ENCODE measurements at regions not wholly inside any gene's neighbourhood (a gene's known extent, or its start where the extent isn't known, plus 50 kb on each side); places are given as distances from the start of the nearest gene placed in this dataset.

DNA sequence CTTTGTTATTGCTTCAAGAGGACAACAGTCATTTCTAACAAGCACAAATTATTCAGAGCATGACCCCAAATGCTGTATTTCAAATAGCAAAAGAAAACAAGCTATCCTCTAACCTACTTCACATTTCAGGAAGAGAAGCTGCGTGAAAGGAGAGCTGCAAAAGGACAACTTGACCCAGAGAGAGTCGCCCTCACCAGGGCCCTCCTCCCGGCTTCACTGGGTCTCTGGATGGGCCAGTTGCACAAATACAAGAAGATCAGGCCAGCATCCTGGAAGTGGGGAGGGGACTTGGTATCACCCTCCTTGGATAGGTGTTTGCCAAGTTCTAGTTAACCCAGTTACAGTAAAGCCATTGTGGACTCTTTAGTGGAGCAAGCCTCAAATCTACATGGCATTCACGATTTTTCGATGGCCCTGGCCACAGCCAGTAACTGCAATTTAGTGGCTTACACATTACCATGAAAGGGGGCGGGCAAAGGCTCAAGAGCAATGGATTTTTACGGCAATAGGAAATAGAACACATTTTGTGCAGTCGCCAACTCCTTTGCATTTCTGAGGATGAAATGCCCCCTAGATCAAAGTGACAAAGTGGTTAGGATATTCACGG is 166.9 kb upstream of the DIO2 start:
- H3K9me3 ChIP-seq (ENCODE audit: control insufficient read depth, low read length): no peaks in the 10 kb centered on the region
- H3K27ac ChIP-seq (ENCODE audit: low read length): no peak overlapping the region
- intact Hi-C loops (cut with DNase I): no loop called here
- H3K4me3 ChIP-seq (ENCODE audit: low read length): no peak overlapping the region
- H3K27me3 ChIP-seq (ENCODE audit: control insufficient read depth, insufficient read depth): no peaks in the 10 kb centered on the region
- no peak for ATAC-seq
- no peaks in the 10 kb centered on the region for H3K4me1 ChIP-seq (ENCODE audit: control insufficient read depth, insufficient read depth, low read length)
- no peak for DNase-seq
- WGBS: 85% methylated on average over 9 of the region's 9 CpGs

DNA sequence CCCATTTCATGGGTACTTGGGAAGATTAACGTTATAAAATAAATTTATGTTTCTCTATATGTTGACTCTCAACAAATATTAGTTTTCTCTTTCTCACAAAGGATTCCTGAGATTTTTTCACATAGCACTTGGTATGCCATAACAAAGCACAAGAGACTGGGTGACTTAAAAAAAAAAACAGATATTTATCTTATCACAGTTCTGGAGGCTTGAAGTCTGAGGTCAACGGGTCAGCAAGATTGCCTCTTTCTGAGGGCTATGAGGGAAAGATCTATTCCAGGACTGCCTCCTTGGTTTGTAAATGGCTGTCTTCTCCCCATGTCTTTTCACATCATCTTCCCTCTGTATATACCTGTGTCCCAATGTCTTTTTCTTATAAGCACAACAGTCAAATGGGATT is 153.5 kb upstream of the DIO2 start:
- Histone ChIP-seq H3K4me1 (ENCODE audit: control insufficient read depth, insufficient read depth, low read length) (no peaks in the 10 kb centered on the region), H3K27me3 (ENCODE audit: control insufficient read depth, insufficient read depth) (no peaks in the 10 kb centered on the region), H3K4me3 (ENCODE audit: low read length) (no peak overlapping the region), H3K27ac (ENCODE audit: low read length) (no peak overlapping the region), H3K9me3 (ENCODE audit: control insufficient read depth, low read length) (no peaks in the 10 kb centered on the region)
- intact Hi-C loops (cut with DNase I): no loop called here
- ATAC-seq: no peak
- no peak for DNase-seq
- 44% methylated on average over 2 of the region's 2 CpGs for WGBS

DNA sequence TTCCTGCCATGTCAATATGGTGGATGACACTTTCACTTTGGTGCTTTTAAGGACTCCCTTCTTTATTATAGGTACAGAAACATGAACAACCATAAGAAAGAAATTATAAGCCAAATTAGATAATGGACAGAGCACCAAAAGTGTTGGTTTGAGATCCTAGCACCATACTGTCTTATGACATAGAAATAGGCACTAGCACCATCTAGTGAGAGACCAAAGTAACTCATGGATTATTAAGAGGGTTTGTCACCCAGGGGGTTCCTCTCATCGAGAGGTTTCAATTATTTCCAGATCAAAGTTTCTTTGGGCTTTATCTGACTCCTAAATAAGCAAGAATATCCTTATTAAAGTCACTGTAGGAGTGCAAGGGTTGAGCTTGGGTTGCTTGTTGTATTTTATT is 153.0 kb upstream of the DIO2 start:
- intact Hi-C loops (cut with DNase I): no loop called here
- Histone ChIP-seq H3K9me3 (ENCODE audit: control insufficient read depth, low read length) (no peaks in the 10 kb centered on the region), H3K4me1 (ENCODE audit: control insufficient read depth, insufficient read depth, low read length) (no peaks in the 10 kb centered on the region), H3K4me3 (ENCODE audit: low read length) (no peak overlapping the region), H3K27me3 (ENCODE audit: control insufficient read depth, insufficient read depth) (no peaks in the 10 kb centered on the region), H3K27ac (ENCODE audit: low read length) (no peak overlapping the region)
- WGBS: 34% methylated on average over 1 of the region's 1 CpG
- DNase-seq: no peak
- ATAC-seq: no peak

DNA sequence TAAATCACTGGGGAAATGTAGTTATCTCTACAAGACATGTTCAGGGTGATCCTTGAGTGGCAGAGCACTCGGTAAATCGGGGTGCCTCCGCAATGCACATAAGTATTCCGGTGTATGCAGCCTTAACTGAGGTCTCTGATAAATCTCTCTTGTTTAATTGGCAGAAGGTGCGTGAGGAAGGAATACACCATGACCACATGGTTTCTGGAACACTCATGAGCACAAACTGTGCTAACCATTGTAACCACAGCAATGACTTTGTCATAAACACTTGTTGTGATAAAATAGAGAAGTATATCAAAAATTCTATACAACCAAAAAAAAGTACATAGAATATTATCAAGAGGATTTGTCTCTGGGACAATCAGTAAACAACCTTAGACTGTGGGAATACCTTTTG is 146.8 kb upstream of the DIO2 start:
- no peak overlapping the region for H3K4me3 ChIP-seq (ENCODE audit: low read length)
- H3K9me3 ChIP-seq (ENCODE audit: control insufficient read depth, low read length): no peaks in the 10 kb centered on the region
- H3K27ac ChIP-seq (ENCODE audit: low read length): no peak overlapping the region
- no peak for ATAC-seq
- no peak for DNase-seq
- WGBS: 75% methylated on average over 5 of the region's 5 CpGs
- H3K27me3 ChIP-seq (ENCODE audit: control insufficient read depth, insufficient read depth): no peaks in the 10 kb centered on the region
- H3K4me1 ChIP-seq (ENCODE audit: control insufficient read depth, insufficient read depth, low read length): no peaks in the 10 kb centered on the region
- intact Hi-C loops (cut with DNase I): no loop called here

DNA sequence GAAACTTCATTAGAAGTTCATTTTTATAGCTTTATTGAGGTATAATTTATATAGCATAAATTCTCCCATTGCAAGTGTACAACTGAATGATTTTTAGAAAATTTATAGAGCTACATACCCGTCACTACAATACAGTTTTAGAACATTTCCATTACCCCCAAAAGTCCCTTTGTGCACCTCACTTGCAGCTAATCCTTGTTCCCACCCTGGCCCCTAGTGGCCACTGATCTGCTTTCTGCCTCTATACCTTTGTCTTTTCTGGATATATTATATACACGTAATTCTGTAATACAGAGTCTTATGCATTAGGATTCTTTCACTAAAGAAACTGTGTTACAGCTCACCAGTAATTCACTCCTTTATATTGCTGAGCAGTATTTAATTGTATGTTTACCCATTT is 145.1 kb upstream of the DIO2 start:
- WGBS: 65% methylated on average over 2 of the region's 2 CpGs
- ATAC-seq: no peak
- H3K9me3 ChIP-seq (ENCODE audit: control insufficient read depth, low read length): no peaks in the 10 kb centered on the region
- no peak overlapping the region for H3K4me3 ChIP-seq (ENCODE audit: low read length)
- H3K4me1 ChIP-seq (ENCODE audit: control insufficient read depth, insufficient read depth, low read length): no peaks in the 10 kb centered on the region
- H3K27me3 ChIP-seq (ENCODE audit: control insufficient read depth, insufficient read depth): no peaks in the 10 kb centered on the region
- no peak for DNase-seq
- intact Hi-C loops (cut with DNase I): no loop called here
- H3K27ac ChIP-seq (ENCODE audit: low read length): no peak overlapping the region

DNA sequence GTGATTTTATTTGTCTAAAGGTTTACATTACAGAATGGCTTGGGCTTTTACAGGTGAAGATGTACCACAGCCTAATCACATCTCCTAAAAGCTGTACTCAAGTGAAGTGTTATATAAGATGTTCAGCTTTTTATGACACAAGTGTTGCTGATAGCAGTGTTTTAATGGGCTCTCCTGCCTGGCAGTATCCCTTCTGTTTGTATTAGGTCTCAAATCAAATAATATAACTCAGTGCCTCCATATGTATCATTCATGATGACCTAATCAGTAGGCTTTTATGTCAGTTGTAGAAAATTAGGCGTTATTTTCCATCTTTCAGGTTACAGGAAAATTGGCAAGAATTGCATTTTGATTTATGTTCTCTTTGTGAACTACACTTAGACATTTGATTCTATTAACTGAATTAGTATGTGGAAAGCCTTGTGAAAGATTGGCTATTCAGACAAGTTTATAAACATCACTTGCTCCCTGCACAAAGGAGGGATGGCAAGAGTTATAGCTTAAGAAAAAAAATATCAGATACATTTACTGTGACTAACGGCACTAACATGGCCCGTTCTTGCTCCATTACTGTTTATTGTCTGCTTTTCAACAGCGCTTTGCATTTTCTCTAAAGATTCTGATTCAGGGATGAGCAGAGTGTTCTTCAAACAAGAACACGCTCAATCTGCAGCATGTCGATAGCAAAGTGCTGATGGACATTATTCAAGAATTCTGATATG is 143.7 kb upstream of the DIO2 start:
- Histone ChIP-seq H3K27ac (ENCODE audit: low read length) (no peak overlapping the region), H3K4me3 (ENCODE audit: low read length) (no peak overlapping the region), H3K9me3 (ENCODE audit: control insufficient read depth, low read length) (no peaks in the 10 kb centered on the region), H3K4me1 (ENCODE audit: control insufficient read depth, insufficient read depth, low read length) (no peaks in the 10 kb centered on the region), H3K27me3 (ENCODE audit: control insufficient read depth, insufficient read depth) (no peaks in the 10 kb centered on the region)
- DNase-seq (no peak), ATAC-seq (no peak)
- 68% methylated on average over 6 of the region's 6 CpGs for WGBS
- intact Hi-C loops (cut with DNase I): no loop called here

DNA sequence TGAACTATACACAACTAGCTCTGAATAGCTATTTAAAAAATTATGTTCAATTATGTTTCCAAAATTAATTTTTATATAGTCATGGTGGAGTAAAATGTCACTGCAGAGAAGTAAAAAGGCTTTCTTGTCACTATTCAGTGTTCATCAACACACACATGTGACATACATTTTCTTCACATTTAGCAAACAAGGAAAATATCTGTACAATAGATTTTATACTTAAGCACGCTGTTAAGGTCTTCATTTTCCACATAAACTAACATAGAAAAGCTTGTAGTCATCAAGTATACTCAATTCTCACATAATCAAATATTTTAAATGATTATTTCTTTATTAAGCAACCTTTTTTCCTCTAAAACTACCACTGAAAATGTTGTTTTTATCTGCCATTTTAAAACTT is 141.2 kb upstream of the DIO2 start:
- intact Hi-C loops (cut with DNase I): no loop called here
- ATAC-seq: no peak
- no peak for DNase-seq

DNA sequence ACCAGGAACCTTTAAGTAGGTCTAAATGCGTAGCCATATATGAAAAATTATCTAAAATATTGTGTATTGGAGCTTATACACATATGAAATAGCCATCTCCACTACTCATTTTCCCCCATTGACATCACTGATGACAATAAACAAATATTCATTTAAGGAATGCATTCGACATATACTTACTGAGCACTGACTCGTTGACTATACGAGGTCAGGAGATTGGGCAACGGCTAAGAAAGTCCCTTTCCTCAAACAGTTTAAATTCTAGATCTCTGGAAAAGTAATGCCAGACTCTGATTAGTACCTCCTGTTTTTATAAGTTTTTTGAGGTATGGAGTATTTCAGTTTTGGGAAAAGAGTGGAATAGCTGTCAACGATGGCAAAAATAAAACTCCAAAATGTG is 139.4 kb upstream of the DIO2 start:
- DNase-seq (no peak), ATAC-seq (no peak)
- Histone ChIP-seq H3K9me3 (ENCODE audit: control insufficient read depth, low read length) (no peaks in the 10 kb centered on the region), H3K27me3 (ENCODE audit: control insufficient read depth, insufficient read depth) (no peaks in the 10 kb centered on the region), H3K27ac (ENCODE audit: low read length) (no peak overlapping the region), H3K4me1 (ENCODE audit: control insufficient read depth, insufficient read depth, low read length) (no peaks in the 10 kb centered on the region), H3K4me3 (ENCODE audit: low read length) (no peak overlapping the region)
- 54% methylated on average over 6 of the region's 6 CpGs for WGBS
- intact Hi-C loops (cut with DNase I): no loop called here

More for the DNA sequence above, 141.2 kb upstream of the DIO2 start:
- Histone ChIP-seq H3K27me3 (ENCODE audit: control insufficient read depth, insufficient read depth) (no peaks in the 10 kb centered on the region), H3K27ac (ENCODE audit: low read length) (no peak overlapping the region), H3K9me3 (ENCODE audit: control insufficient read depth, low read length) (no peaks in the 10 kb centered on the region), H3K4me1 (ENCODE audit: control insufficient read depth, insufficient read depth, low read length) (no peaks in the 10 kb centered on the region), H3K4me3 (ENCODE audit: low read length) (no peak overlapping the region)
- 83% methylated on average over 1 of the region's 1 CpG for WGBS

DNA sequence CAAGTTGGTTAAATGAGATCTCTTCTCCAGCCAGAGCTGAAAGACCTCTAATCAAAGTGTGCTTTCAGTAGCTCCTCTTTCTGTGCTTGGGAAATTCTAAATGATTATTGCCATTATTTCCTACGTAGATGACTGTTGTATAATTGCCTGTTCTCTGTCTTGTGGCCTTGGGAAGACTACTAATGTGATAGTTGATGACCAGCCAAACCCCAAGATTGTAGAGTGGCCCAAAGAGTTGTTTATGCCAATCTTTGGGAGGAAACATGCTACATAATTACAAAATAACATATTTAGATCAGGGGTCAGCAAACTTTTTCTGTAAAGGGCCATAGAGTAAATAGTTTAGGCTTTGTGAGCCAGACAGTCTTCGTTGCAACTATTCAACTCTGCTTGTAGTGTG is 135.1 kb upstream of the DIO2 start:
- intact Hi-C loops (cut with DNase I): no loop called here
- no peak for DNase-seq

DNA sequence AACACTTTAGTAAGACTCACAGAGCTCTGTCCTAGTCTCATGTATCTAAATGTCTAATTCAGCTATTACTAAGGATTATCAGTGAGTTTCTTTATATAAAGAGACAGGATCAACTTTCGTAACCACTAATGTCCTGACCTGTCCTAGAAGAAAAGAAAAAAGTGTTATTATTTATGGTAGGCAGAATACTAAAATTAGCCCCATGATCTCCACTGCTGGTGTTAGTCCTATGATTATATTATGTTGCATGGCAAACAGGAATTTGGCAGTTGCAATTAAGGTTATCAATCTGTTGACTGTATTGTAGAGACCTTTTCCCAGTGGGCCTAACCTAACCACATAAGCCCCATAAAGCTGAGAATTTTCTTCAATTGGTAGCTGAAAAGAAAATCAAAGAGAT is 132.9 kb upstream of the DIO2 start:
- WGBS: 88% methylated on average over 1 of the region's 1 CpG
- H3K27ac ChIP-seq (ENCODE audit: low read length): no peak overlapping the region
- H3K27me3 ChIP-seq (ENCODE audit: control insufficient read depth, insufficient read depth): no peaks in the 10 kb centered on the region
- no peak for ATAC-seq
- DNase-seq: no peak
- no peak overlapping the region for H3K4me3 ChIP-seq (ENCODE audit: low read length)
- no peaks in the 10 kb centered on the region for H3K4me1 ChIP-seq (ENCODE audit: control insufficient read depth, insufficient read depth, low read length)
- intact Hi-C loops (cut with DNase I): no loop called here
- no peaks in the 10 kb centered on the region for H3K9me3 ChIP-seq (ENCODE audit: control insufficient read depth, low read length)

More for the DNA sequence above, 135.1 kb upstream of the DIO2 start:
- Histone ChIP-seq H3K4me1 (ENCODE audit: control insufficient read depth, insufficient read depth, low read length) (no peaks in the 10 kb centered on the region), H3K27ac (ENCODE audit: low read length) (no peak overlapping the region), H3K9me3 (ENCODE audit: control insufficient read depth, low read length) (no peaks in the 10 kb centered on the region), H3K27me3 (ENCODE audit: control insufficient read depth, insufficient read depth) (no peaks in the 10 kb centered on the region), H3K4me3 (ENCODE audit: low read length) (no peak overlapping the region)
- no peak for ATAC-seq
- 69% methylated on average over 2 of the region's 2 CpGs for WGBS

DNA sequence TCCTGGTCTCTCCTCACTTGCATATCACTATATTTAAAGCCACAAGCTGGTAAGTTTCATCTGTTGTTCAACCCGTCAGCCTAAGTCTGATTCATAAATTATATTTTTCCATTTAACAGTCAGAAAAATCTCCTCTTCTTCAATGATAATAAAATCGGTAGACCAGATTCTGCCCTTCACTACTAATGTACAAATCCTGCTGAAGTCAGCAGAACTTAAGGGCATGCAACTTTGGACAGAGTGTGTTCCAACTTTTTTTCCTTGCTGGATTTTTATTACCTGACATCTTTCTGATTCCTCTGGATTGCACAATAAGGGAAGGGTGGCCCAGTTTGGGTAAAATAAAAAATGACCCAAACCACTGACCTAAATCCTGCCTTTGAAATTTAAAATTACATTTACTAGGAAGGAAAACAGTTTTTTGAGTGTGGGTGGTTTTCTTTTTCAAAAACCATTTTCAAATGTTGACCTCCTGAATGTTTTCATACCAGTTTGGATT is 125.4 kb upstream of the DIO2 start:
- ATAC-seq (no peak), DNase-seq (no peak)
- Histone ChIP-seq H3K4me3 (ENCODE audit: low read length) (no peak overlapping the region), H3K27ac (ENCODE audit: low read length) (no peak overlapping the region), H3K27me3 (ENCODE audit: control insufficient read depth, insufficient read depth) (no peaks in the 10 kb centered on the region), H3K4me1 (ENCODE audit: control insufficient read depth, insufficient read depth, low read length) (no peaks in the 10 kb centered on the region), H3K9me3 (ENCODE audit: control insufficient read depth, low read length) (no peaks in the 10 kb centered on the region)
- intact Hi-C loops (cut with DNase I): no loop called here
- WGBS: 47% methylated on average over 2 of the region's 2 CpGs
